ENCODE measurements at regions not wholly inside any gene's neighbourhood (a gene's known extent, or its start where the extent isn't known, plus 50 kb on each side); places are given as distances from the start of the nearest gene placed in this dataset.

DNA sequence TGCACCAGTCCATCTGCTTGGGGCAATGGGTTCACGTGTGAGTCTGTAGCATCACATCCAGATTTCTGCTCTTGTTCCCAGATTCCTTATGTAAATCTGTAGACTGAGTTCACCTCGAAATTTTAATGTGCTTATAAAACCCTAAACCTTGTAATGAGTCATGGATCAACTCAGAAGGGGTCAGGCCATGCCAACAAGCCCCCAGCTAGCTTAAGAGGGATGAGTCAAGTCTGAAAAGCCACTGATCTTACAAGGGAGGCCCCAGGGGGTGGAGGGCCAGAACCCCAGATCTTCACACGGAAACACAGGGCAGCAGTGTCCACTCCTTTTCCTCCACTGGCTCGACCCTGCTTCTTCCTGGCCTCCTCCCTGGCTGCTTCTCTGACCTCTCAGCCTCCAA is 399.1 kb upstream of the CDH5 start:
- TF ChIP-seq, protein P1, sequence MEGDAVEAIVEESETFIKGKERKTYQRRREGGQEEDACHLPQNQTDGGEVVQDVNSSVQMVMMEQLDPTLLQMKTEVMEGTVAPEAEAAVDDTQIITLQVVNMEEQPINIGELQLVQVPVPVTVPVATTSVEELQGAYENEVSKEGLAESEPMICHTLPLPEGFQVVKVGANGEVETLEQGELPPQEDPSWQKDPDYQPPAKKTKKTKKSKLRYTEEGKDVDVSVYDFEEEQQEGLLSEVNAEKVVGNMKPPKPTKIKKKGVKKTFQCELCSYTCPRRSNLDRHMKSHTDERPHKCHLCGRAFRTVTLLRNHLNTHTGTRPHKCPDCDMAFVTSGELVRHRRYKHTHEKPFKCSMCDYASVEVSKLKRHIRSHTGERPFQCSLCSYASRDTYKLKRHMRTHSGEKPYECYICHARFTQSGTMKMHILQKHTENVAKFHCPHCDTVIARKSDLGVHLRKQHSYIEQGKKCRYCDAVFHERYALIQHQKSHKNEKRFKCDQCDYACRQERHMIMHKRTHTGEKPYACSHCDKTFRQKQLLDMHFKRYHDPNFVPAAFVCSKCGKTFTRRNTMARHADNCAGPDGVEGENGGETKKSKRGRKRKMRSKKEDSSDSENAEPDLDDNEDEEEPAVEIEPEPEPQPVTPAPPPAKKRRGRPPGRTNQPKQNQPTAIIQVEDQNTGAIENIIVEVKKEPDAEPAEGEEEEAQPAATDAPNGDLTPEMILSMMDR (IDR thresholded peaks at IDR 0.05; ENCODE audit: low read depth, low read length, poor library complexity, severe bottlenecking) = no peak
- no peak for TF ChIP-seq EZH2phosphoT487 (IDR thresholded peaks at IDR 0.05; ENCODE audit: borderline replicate concordance, low read length)

Measured in DOHH2 (cell line).